ENCODE measurements at regions not wholly inside any gene's neighbourhood (a gene's known extent, or its start where the extent isn't known, plus 50 kb on each side); places are given as distances from the start of the nearest gene placed in this dataset.

DNA sequence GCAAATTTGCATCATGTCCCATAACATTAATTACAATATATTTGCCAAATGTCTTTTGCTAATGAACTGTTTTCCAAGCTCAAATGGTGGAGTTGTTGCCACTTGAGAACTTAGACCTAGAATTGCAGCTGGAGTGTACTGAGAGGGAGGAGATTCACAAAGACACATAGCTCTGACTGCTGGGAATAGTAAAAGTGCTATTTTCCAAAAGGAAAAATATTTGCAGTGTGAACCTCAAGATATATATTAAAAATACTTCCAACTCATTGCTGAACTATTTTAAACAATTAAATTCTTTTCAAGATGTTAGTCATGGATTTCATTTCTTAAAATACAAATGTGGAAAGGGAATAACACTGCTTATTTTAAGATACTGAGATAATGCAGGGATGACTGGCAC, 666.8 kb upstream of the ARPP21 start:
- no peaks in the 10 kb centered on the region for H3K36me3 ChIP-seq (ENCODE audit: control insufficient read depth, insufficient read depth, low read length)
- ChIA-PET CTCF (no interaction called here), POLR2A (no interaction called here)
- no peak for DNase-seq
- no peaks in the 10 kb centered on the region for H3K4me1 Mint-ChIP-seq (ENCODE audit: low read depth, unreplicated experiment)
- no peaks in the 10 kb centered on the region for H3K27me3 Mint-ChIP-seq (ENCODE audit: insufficient read depth, unreplicated experiment)
- no peaks in the 10 kb centered on the region for H3K27me3 ChIP-seq (replicated peaks; ENCODE audit: control insufficient read depth, insufficient read depth, low read length)
- intact Hi-C loops (cut with micrococcal nuclease; ENCODE audit: unreplicated experiment) = no loop called here
- BruUV-seq (replicated peaks) = no TSS peak
- no peaks in the 10 kb centered on the region for H3K9me3 ChIP-seq
- H3K9me3 Mint-ChIP-seq (ENCODE audit: unreplicated experiment) = no peaks in the 10 kb centered on the region
- TF ChIP-seq, protein P1, sequence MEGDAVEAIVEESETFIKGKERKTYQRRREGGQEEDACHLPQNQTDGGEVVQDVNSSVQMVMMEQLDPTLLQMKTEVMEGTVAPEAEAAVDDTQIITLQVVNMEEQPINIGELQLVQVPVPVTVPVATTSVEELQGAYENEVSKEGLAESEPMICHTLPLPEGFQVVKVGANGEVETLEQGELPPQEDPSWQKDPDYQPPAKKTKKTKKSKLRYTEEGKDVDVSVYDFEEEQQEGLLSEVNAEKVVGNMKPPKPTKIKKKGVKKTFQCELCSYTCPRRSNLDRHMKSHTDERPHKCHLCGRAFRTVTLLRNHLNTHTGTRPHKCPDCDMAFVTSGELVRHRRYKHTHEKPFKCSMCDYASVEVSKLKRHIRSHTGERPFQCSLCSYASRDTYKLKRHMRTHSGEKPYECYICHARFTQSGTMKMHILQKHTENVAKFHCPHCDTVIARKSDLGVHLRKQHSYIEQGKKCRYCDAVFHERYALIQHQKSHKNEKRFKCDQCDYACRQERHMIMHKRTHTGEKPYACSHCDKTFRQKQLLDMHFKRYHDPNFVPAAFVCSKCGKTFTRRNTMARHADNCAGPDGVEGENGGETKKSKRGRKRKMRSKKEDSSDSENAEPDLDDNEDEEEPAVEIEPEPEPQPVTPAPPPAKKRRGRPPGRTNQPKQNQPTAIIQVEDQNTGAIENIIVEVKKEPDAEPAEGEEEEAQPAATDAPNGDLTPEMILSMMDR (IDR thresholded peaks at IDR 0.05; ENCODE audit: insufficient read depth in 1 of 2, low read depth in 1 of 2, low read length in 1 of 2, severe bottlenecking in 1 of 2, unreplicated experiment in 1 of 2) = no peak
- no peak overlapping the region for H3K27ac Mint-ChIP-seq (ENCODE audit: unreplicated experiment)
- no peaks in the 10 kb centered on the region for H3K4me1 ChIP-seq
- H3K4me3 ChIP-seq (ENCODE audit: low read depth, low read length) = no peak overlapping the region
- H3K4me3 Mint-ChIP-seq (ENCODE audit: unreplicated experiment) = no peak overlapping the region
- H3K36me3 Mint-ChIP-seq (ENCODE audit: insufficient read depth, unreplicated experiment) = no peaks in the 10 kb centered on the region

DNA sequence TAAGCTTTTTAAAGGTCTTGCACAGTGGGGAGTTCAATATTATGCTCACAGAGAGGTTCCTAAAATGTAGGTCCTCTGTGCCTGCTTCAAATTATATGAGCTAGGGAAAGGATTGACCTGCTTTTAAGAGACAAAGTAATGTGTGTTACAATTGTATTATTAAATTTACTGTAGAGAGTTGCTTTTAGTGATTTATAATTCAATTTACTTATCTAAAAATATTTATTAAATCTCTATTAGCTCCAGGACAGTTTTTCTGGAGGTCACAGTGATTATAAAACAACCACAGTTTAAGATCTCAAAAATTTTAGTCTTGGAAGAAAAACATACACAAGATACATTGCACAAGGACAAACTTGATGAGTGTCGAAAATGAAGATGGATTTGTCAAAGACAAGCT, 665.7 kb upstream of the ARPP21 start:
- no peak overlapping the region for H3K4me3 ChIP-seq (ENCODE audit: low read depth, low read length)
- H3K36me3 ChIP-seq (ENCODE audit: control insufficient read depth, insufficient read depth, low read length) = no peaks in the 10 kb centered on the region
- H3K27me3 Mint-ChIP-seq (ENCODE audit: insufficient read depth, unreplicated experiment) = no peaks in the 10 kb centered on the region
- H3K27ac Mint-ChIP-seq (ENCODE audit: unreplicated experiment) = no peak overlapping the region
- no TSS peak for BruUV-seq (replicated peaks)
- no peak for DNase-seq
- intact Hi-C loops (cut with micrococcal nuclease; ENCODE audit: unreplicated experiment) = no loop called here
- H3K9me3 Mint-ChIP-seq (ENCODE audit: unreplicated experiment) = no peaks in the 10 kb centered on the region
- TF ChIP-seq, protein P1 (IDR thresholded peaks at IDR 0.05; ENCODE audit: insufficient read depth in 1 of 2, low read depth in 1 of 2, low read length in 1 of 2, severe bottlenecking in 1 of 2, unreplicated experiment in 1 of 2) = no peak
- H3K27me3 ChIP-seq (replicated peaks; ENCODE audit: control insufficient read depth, insufficient read depth, low read length) = no peaks in the 10 kb centered on the region
- ChIA-PET CTCF (no interaction called here), POLR2A (no interaction called here)
- no peaks in the 10 kb centered on the region for H3K4me1 Mint-ChIP-seq (ENCODE audit: low read depth, unreplicated experiment)
- no peaks in the 10 kb centered on the region for H3K36me3 Mint-ChIP-seq (ENCODE audit: insufficient read depth, unreplicated experiment)
- no peak overlapping the region for H3K4me3 Mint-ChIP-seq (ENCODE audit: unreplicated experiment)
- H3K9me3 ChIP-seq = no peaks in the 10 kb centered on the region; the same call in 1 of the 2 replicates
- H3K4me1 ChIP-seq = no peaks in the 10 kb centered on the region

DNA sequence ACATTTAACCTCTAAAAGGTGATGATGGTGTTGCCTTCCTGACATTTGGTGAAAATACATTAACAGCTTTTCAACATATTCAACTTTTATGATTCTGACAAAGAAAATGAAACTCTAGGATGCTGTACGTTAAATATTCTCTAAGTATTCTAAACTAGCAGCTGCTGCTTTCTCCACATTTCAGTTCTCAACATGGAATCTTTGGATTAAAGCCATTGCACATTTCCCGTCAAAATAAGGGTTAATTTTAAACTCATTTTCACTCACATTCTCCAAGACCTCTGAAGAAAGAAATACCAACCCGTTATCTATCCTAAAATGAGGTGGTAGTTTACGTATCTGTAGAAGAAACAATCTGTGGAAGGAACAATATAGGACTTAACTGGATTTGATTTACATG, 655.7 kb upstream of the ARPP21 start:
- Mint-ChIP-seq H3K4me3 (ENCODE audit: unreplicated experiment) (no peak overlapping the region), H3K9me3 (ENCODE audit: unreplicated experiment) (no peaks in the 10 kb centered on the region), H3K27ac (ENCODE audit: unreplicated experiment) (no peak overlapping the region), H3K36me3 (ENCODE audit: insufficient read depth, unreplicated experiment) (no peaks in the 10 kb centered on the region), H3K4me1 (ENCODE audit: low read depth, unreplicated experiment) (no peaks in the 10 kb centered on the region), H3K27me3 (ENCODE audit: insufficient read depth, unreplicated experiment) (no peaks in the 10 kb centered on the region)
- no peaks in the 10 kb centered on the region for H3K4me1 ChIP-seq
- ChIA-PET POLR2A (no interaction called here), CTCF (no interaction called here)
- no peaks in the 10 kb centered on the region for H3K9me3 ChIP-seq
- H3K36me3 ChIP-seq (ENCODE audit: control insufficient read depth, insufficient read depth, low read length) = no peaks in the 10 kb centered on the region
- no peak overlapping the region for H3K4me3 ChIP-seq (ENCODE audit: low read depth, low read length)
- intact Hi-C loops (cut with micrococcal nuclease; ENCODE audit: unreplicated experiment) = no loop called here
- no TSS peak for BruUV-seq (replicated peaks)
- no peak for DNase-seq
- no peaks in the 10 kb centered on the region for H3K27me3 ChIP-seq (replicated peaks; ENCODE audit: control insufficient read depth, insufficient read depth, low read length)
- TF ChIP-seq, protein P1 (IDR thresholded peaks at IDR 0.05; ENCODE audit: insufficient read depth in 1 of 2, low read depth in 1 of 2, low read length in 1 of 2, severe bottlenecking in 1 of 2, unreplicated experiment in 1 of 2) = no peak

Data from Caco-2 (cell line).